ENCODE measurements at regions not wholly inside any gene's neighbourhood (a gene's known extent, or its start where the extent isn't known, plus 50 kb on each side); places are given as distances from the start of the nearest gene placed in this dataset.

- TF ChIP-seq EZH2phosphoT487 (IDR thresholded peaks at IDR 0.05; ENCODE audit: borderline replicate concordance), result no peak
- TF ChIP-seq CTCF (conservative IDR thresholded peaks at IDR 0.05; ENCODE audit: low read length), result no peak
- Histone ChIP-seq H3F3A (ENCODE audit: low read depth) (no peaks in the 10 kb centered on the region), H3K9me2 (replicated peaks; ENCODE audit: low read depth, low read length) (no peaks in the 10 kb centered on the region), H4K20me1 (ENCODE audit: insufficient read depth, low read length, poor library complexity, severe bottlenecking) (no peaks in the 10 kb centered on the region), H3K4me2 (ENCODE audit: low read depth, low read length, poor library complexity, severe bottlenecking) (no peak overlapping the region), H3K79me2 (ENCODE audit: insufficient read depth, low read length) (no peaks in the 10 kb centered on the region), H3K4me1 (ENCODE audit: insufficient read depth, low read length, poor library complexity, severe bottlenecking) (no peaks in the 10 kb centered on the region), H2AFZ (ENCODE audit: low read length) (no peak overlapping the region), H3K4me3 (ENCODE audit: low read length, poor library complexity, severe bottlenecking) (no peak overlapping the region), H3K36me3 (ENCODE audit: insufficient read depth, low read length) (no peaks in the 10 kb centered on the region), H3K9me3 (ENCODE audit: insufficient read depth, low read depth, low read length) (no peaks in the 10 kb centered on the region), H3K27me3 (ENCODE audit: insufficient read depth, low read length, poor library complexity, severe bottlenecking) (no peaks in the 10 kb centered on the region), H3K9ac (ENCODE audit: low read depth, low read length, poor library complexity, severe bottlenecking) (no peak overlapping the region)
Measured at GRCh38 chr2:194495046-194495445, 1162.0 kb upstream of the SLC39A10 start.

- Histone ChIP-seq H3K9me3 (ENCODE audit: insufficient read depth, low read depth, low read length) (no peaks in the 10 kb centered on the region), H3K9me2 (replicated peaks; ENCODE audit: low read depth, low read length) (no peaks in the 10 kb centered on the region), H3K9ac (ENCODE audit: low read depth, low read length, poor library complexity, severe bottlenecking) (no peak overlapping the region), H3K4me3 (ENCODE audit: low read length, poor library complexity, severe bottlenecking) (no peak overlapping the region), H3F3A (ENCODE audit: low read depth) (no peaks in the 10 kb centered on the region), H2AFZ (ENCODE audit: low read length) (no peak overlapping the region), H3K36me3 (ENCODE audit: insufficient read depth, low read length) (no peaks in the 10 kb centered on the region), H3K79me2 (ENCODE audit: insufficient read depth, low read length) (no peaks in the 10 kb centered on the region), H3K4me2 (ENCODE audit: low read depth, low read length, poor library complexity, severe bottlenecking) (no peak overlapping the region), H3K27me3 (ENCODE audit: insufficient read depth, low read length, poor library complexity, severe bottlenecking) (no peaks in the 10 kb centered on the region), H3K4me1 (ENCODE audit: insufficient read depth, low read length, poor library complexity, severe bottlenecking) (no peaks in the 10 kb centered on the region), H4K20me1 (ENCODE audit: insufficient read depth, low read length, poor library complexity, severe bottlenecking) (no peaks in the 10 kb centered on the region)
- TF ChIP-seq CTCF (conservative IDR thresholded peaks at IDR 0.05; ENCODE audit: low read length) (no peak), EZH2phosphoT487 (IDR thresholded peaks at IDR 0.05; ENCODE audit: borderline replicate concordance) (no peak)
Measured at GRCh38 chr2:194494401-194494800, 1162.6 kb upstream of the SLC39A10 start.

GRCh38 chr2:194491409-194492115, 1165.5 kb upstream of the SLC39A10 start:
- Histone ChIP-seq H3F3A (ENCODE audit: low read depth) (no peaks in the 10 kb centered on the region), H4K20me1 (ENCODE audit: insufficient read depth, low read length, poor library complexity, severe bottlenecking) (no peaks in the 10 kb centered on the region), H3K4me3 (ENCODE audit: low read length, poor library complexity, severe bottlenecking) (no peak overlapping the region), H3K36me3 (ENCODE audit: insufficient read depth, low read length) (no peaks in the 10 kb centered on the region), H3K9ac (ENCODE audit: low read depth, low read length, poor library complexity, severe bottlenecking) (no peak overlapping the region), H2AFZ (ENCODE audit: low read length) (no peak overlapping the region), H3K4me2 (ENCODE audit: low read depth, low read length, poor library complexity, severe bottlenecking) (no peak overlapping the region), H3K79me2 (ENCODE audit: insufficient read depth, low read length) (no peaks in the 10 kb centered on the region), H3K9me3 (ENCODE audit: insufficient read depth, low read depth, low read length) (no peaks in the 10 kb centered on the region), H3K27me3 (ENCODE audit: insufficient read depth, low read length, poor library complexity, severe bottlenecking) (no peaks in the 10 kb centered on the region), H3K4me1 (ENCODE audit: insufficient read depth, low read length, poor library complexity, severe bottlenecking) (no peaks in the 10 kb centered on the region), H3K9me2 (replicated peaks; ENCODE audit: low read depth, low read length) (no peaks in the 10 kb centered on the region)
- no peak for TF ChIP-seq EZH2phosphoT487 (IDR thresholded peaks at IDR 0.05; ENCODE audit: borderline replicate concordance)
- no peak for TF ChIP-seq CTCF (conservative IDR thresholded peaks at IDR 0.05; ENCODE audit: low read length)
